Activated T-cell treated with anti-CD3 and anti-CD28 coated beads, Interleukin-2, amount 50 U/mL, for 4 hours (primary cell): ENCODE measurements at regions not wholly inside any gene's neighbourhood (a gene's known extent, or its start where the extent isn't known, plus 50 kb on each side); places are given as distances from the start of the nearest gene placed in this dataset.

Source experiments
- ATAC-seq, 2 donors: fragments of 200-7000 bp; cut with Tn5 transposase; one replicate each; pipeline ENCODE4 v1.10.0; 2021
- DNase-seq: peaks from one replicate; pipeline ENCODE4 v3.0.0-alpha.2; 2020
- H3K27me3 Mint-ChIP-seq: one replicate; pipeline ENCODE4 v1.8.0; 2021; ENCODE audit warnings: low read depth, mixed read lengths
- H3K36me3 Mint-ChIP-seq: one replicate; pipeline ENCODE4 v1.8.0; 2022; ENCODE audit warnings: mixed read lengths; ENCODE audit not compliant: insufficient read depth
- H3K4me1 Mint-ChIP-seq: one replicate; pipeline ENCODE4 v1.8.0; 2021; ENCODE audit warnings: low read depth, mixed read lengths
- H3K4me3 Mint-ChIP-seq: one replicate; pipeline ENCODE4 v1.8.0; 2021; ENCODE audit warnings: mild to moderate bottlenecking, moderate library complexity, mixed read lengths
- H3K9me3 Mint-ChIP-seq: one replicate; pipeline ENCODE4 v1.8.0; 2021; ENCODE audit warnings: mixed read lengths

GRCh38 chr4:179836179-179837075 lies 2394.2 kb upstream of the AGA start:
- DNase-seq (no peak), ATAC-seq (no peak)
- Mint-ChIP-seq H3K4me1 (no peaks in the 10 kb centered on the region), H3K36me3 (no peaks in the 10 kb centered on the region), H3K4me3 (no peak overlapping the region), H3K27me3 (no peaks in the 10 kb centered on the region), H3K9me3 (peaks cover 15% of the 10 kb centered on the region)

GRCh38 chr4:179843370-179843769 lies 2399.8 kb upstream of the TENM3 start:
- H3K4me1 Mint-ChIP-seq, result no peaks in the 10 kb centered on the region
- DNase-seq (no peak), ATAC-seq (no peak)
- peaks cover 17% of the 10 kb centered on the region for H3K9me3 Mint-ChIP-seq
- H3K4me3 Mint-ChIP-seq, result no peak overlapping the region
- H3K27me3 Mint-ChIP-seq, result no peaks in the 10 kb centered on the region
- H3K36me3 Mint-ChIP-seq, result no peaks in the 10 kb centered on the region

GRCh38 chr4:179855469-179855868 lies 2387.7 kb upstream of the TENM3 start:
- Mint-ChIP-seq H3K27me3 (no peaks in the 10 kb centered on the region), H3K9me3 (peaks cover 20% of the 10 kb centered on the region), H3K4me3 (no peak overlapping the region), H3K36me3 (no peaks in the 10 kb centered on the region), H3K4me1 (no peaks in the 10 kb centered on the region)
- ATAC-seq, result no peak
- DNase-seq, result no peak

- DNase-seq, result no peak
- ATAC-seq, result no peak
- Mint-ChIP-seq H3K36me3 (no peaks in the 10 kb centered on the region), H3K9me3 (peaks cover 12% of the 10 kb centered on the region), H3K27me3 (no peaks in the 10 kb centered on the region), H3K4me3 (no peak overlapping the region), H3K4me1 (no peaks in the 10 kb centered on the region)
Observed at GRCh38 chr4:179858221-179858620, 2385.0 kb upstream of the TENM3 start.

- ATAC-seq (no peak), DNase-seq (no peak)
- no peaks in the 10 kb centered on the region for H3K36me3 Mint-ChIP-seq
- no peaks in the 10 kb centered on the region for H3K27me3 Mint-ChIP-seq
- H3K9me3 Mint-ChIP-seq, result no peaks in the 10 kb centered on the region
- no peaks in the 10 kb centered on the region for H3K4me1 Mint-ChIP-seq
- H3K4me3 Mint-ChIP-seq, result no peak overlapping the region
Observed at GRCh38 chr4:179867300-179867878, 2375.8 kb upstream of the TENM3 start.

GRCh38 chr4:179871726-179872125 lies 2371.5 kb upstream of the TENM3 start:
- H3K4me1 Mint-ChIP-seq, result no peaks in the 10 kb centered on the region
- ATAC-seq (no peak), DNase-seq (no peak)
- H3K9me3 Mint-ChIP-seq, result no peaks in the 10 kb centered on the region
- H3K27me3 Mint-ChIP-seq, result no peaks in the 10 kb centered on the region
- no peak overlapping the region for H3K4me3 Mint-ChIP-seq
- no peaks in the 10 kb centered on the region for H3K36me3 Mint-ChIP-seq

GRCh38 chr4:179872755-179873154 lies 2370.4 kb upstream of the TENM3 start:
- no peaks in the 10 kb centered on the region for H3K27me3 Mint-ChIP-seq

GRCh38 chr4:179880756-179881155 lies 2362.4 kb upstream of the TENM3 start:
- peaks cover 11% of the 10 kb centered on the region for H3K9me3 Mint-ChIP-seq
- no peaks in the 10 kb centered on the region for H3K27me3 Mint-ChIP-seq
- ATAC-seq (no peak), DNase-seq (no peak)
- no peaks in the 10 kb centered on the region for H3K36me3 Mint-ChIP-seq
- H3K4me3 Mint-ChIP-seq, result no peak overlapping the region
- H3K4me1 Mint-ChIP-seq, result no peaks in the 10 kb centered on the region

More at GRCh38 chr4:179872755-179873154, 2370.4 kb upstream of the TENM3 start:
- Mint-ChIP-seq H3K4me1 (no peaks in the 10 kb centered on the region), H3K9me3 (peaks cover 4% of the 10 kb centered on the region), H3K36me3 (no peaks in the 10 kb centered on the region), H3K4me3 (no peak overlapping the region)
- ATAC-seq (no peak), DNase-seq (no peak)

GRCh38 chr4:179894066-179894778 lies 2349.0 kb upstream of the TENM3 start:
- DNase-seq (no peak), ATAC-seq (no peak)
- peaks cover 24% of the 10 kb centered on the region for H3K9me3 Mint-ChIP-seq
- H3K4me1 Mint-ChIP-seq, result no peaks in the 10 kb centered on the region
- no peak overlapping the region for H3K4me3 Mint-ChIP-seq
- no peaks in the 10 kb centered on the region for H3K36me3 Mint-ChIP-seq
- H3K27me3 Mint-ChIP-seq, result no peaks in the 10 kb centered on the region

- H3K36me3 Mint-ChIP-seq, result no peaks in the 10 kb centered on the region
- no peaks in the 10 kb centered on the region for H3K27me3 Mint-ChIP-seq
- peaks cover 11% of the 10 kb centered on the region for H3K9me3 Mint-ChIP-seq
- no peak for DNase-seq
- no peak for ATAC-seq
- no peak overlapping the region for H3K4me3 Mint-ChIP-seq
- H3K4me1 Mint-ChIP-seq, result no peaks in the 10 kb centered on the region
Observed at GRCh38 chr4:179919587-179919986, 2323.6 kb upstream of the TENM3 start.

GRCh38 chr4:179927473-179927872 lies 2315.7 kb upstream of the TENM3 start:
- ATAC-seq (no peak), DNase-seq (no peak)
- Mint-ChIP-seq H3K36me3 (no peaks in the 10 kb centered on the region), H3K4me1 (no peaks in the 10 kb centered on the region), H3K4me3 (no peak overlapping the region), H3K9me3 (peaks cover 4% of the 10 kb centered on the region), H3K27me3 (no peaks in the 10 kb centered on the region)

GRCh38 chr4:179941911-179942310 lies 2301.3 kb upstream of the TENM3 start:
- Mint-ChIP-seq H3K9me3 (peaks cover 36% of the 10 kb centered on the region), H3K4me1 (no peaks in the 10 kb centered on the region), H3K36me3 (no peaks in the 10 kb centered on the region), H3K27me3 (no peaks in the 10 kb centered on the region), H3K4me3 (no peak overlapping the region)
- ATAC-seq, result no peak
- DNase-seq, result no peak

- Mint-ChIP-seq H3K4me3 (no peak overlapping the region), H3K36me3 (no peaks in the 10 kb centered on the region), H3K4me1 (no peaks in the 10 kb centered on the region), H3K9me3 (peaks cover 27% of the 10 kb centered on the region), H3K27me3 (no peaks in the 10 kb centered on the region)
- DNase-seq (no peak), ATAC-seq (no peak)
Observed at GRCh38 chr4:179976777-179977176, 2266.4 kb upstream of the TENM3 start.

- no peak for DNase-seq
- Mint-ChIP-seq H3K36me3 (no peaks in the 10 kb centered on the region), H3K9me3 (peaks cover 27% of the 10 kb centered on the region), H3K4me1 (no peaks in the 10 kb centered on the region), H3K4me3 (no peak overlapping the region), H3K27me3 (no peaks in the 10 kb centered on the region)
- no peak for ATAC-seq
Observed at GRCh38 chr4:179977378-179977777, 2265.8 kb upstream of the TENM3 start.
